HUES6 (cell line): ENCODE measurements at regions not wholly inside any gene's neighbourhood (a gene's known extent, or its start where the extent isn't known, plus 50 kb on each side); places are given as distances from the start of the nearest gene placed in this dataset.

Experiments
- H3K27ac ChIP-seq: 2 replicates; pipeline ENCODE4 v1.7.0; 2013; ENCODE audit warnings: low read depth, mild to moderate bottlenecking, low read length, inconsistent platforms
- H3K27me3 ChIP-seq: 2 replicates; pipeline ENCODE4 v1.6.1; 2013; ENCODE audit warnings: low read length; ENCODE audit not compliant: control insufficient read depth, insufficient read depth
- H3K36me3 ChIP-seq: 2 replicates; pipeline ENCODE4 v1.6.1; 2013; ENCODE audit warnings: low read length; ENCODE audit not compliant: control insufficient read depth, insufficient read depth
- H3K4me1 ChIP-seq: 2 replicates; pipeline ENCODE4 v1.6.1; 2013; ENCODE audit warnings: low read length; ENCODE audit not compliant: control insufficient read depth, insufficient read depth
- H3K4me3 ChIP-seq: 2 replicates; pipeline ENCODE4 v1.5.1; 2013; ENCODE audit warnings: low read depth, low read length
- H3K9ac ChIP-seq: one replicate; pipeline ENCODE4 v1.6.1; 2013; ENCODE audit warnings: mild to moderate bottlenecking, low read length
- H3K9me3 ChIP-seq: 2 replicates; pipeline ENCODE4 v1.6.1; 2013; ENCODE audit warnings: low read depth, low read length; ENCODE audit not compliant: control insufficient read depth, insufficient read depth

DNA sequence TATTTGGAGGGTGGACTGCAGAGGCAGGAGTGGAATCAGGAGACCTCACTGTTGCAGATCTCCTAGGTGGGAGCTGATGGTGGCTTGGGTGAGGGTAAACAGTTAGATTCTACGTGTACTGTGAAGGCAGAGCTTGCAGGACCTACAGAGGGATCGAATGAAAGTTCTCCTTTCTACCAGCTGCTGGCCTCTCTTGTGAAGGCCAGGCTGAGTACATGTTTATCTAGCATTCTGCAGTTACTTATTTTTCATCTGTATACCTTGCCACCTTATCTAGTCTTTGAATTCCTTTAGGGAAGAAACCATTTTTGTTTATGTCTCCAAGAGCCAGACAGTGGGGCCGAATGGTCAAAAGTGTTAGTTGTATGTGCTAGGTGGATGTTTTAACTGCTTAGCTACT, 57.6 kb downstream of the PTTG1 start:
- H3K4me3 ChIP-seq, result no peak overlapping the region
- H3K27me3 ChIP-seq, result no peaks in the 10 kb centered on the region
- H3K9ac ChIP-seq, result no peak overlapping the region
- H3K36me3 ChIP-seq, result no peaks in the 10 kb centered on the region
- H3K27ac ChIP-seq, result no peak overlapping the region
- no peaks in the 10 kb centered on the region for H3K9me3 ChIP-seq
- H3K4me1 ChIP-seq, result peaks cover 31% of the 10 kb centered on the region

DNA sequence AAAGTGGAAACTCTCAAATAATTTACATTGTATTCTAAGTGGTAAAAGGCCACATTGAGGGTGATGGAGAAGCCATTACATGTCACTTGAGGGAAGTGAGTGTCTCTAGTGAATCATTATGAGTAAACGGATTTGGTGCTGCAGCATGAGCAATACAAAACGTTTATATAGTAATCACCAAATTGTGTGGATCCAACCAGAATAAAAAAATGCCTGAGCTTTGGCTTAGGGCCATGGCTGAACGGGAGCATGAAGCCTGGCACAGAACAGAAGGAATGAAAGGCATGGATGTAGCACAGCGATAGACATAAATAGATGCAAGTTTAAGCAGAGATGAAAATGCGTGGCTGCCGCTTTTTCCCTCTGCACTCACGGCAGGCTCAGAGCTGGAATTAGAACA, 58.3 kb downstream of the PTTG1 start:
- Histone ChIP-seq H3K4me1 (peaks cover 33% of the 10 kb centered on the region), H3K27me3 (no peaks in the 10 kb centered on the region), H3K9me3 (no peaks in the 10 kb centered on the region), H3K9ac (no peak overlapping the region), H3K27ac (no peak overlapping the region), H3K4me3 (no peak overlapping the region), H3K36me3 (no peaks in the 10 kb centered on the region)

DNA sequence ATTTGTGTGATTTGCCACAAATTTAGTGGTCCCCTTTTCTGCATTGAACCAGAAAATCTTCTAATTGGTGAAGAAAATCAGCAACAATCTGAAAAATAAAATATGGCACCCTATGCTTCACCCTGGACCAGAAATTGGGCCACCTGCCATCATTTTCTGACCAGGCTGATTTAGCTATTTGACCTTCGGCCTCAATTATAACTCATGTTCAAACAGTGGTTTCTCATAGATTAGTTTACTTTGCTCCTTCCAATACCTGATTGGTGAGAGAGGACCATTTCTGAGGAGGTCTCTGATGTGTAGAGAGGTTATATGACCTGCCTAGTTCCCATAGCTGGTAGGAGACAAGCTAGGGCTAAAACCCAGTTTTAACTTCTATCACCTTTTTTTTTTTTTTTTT, 59.0 kb downstream of the PTTG1 start:
- no peak overlapping the region for H3K4me3 ChIP-seq
- peaks cover 41% of the 10 kb centered on the region for H3K4me1 ChIP-seq
- H3K27ac ChIP-seq, result no peak overlapping the region
- no peaks in the 10 kb centered on the region for H3K9me3 ChIP-seq
- no peaks in the 10 kb centered on the region for H3K36me3 ChIP-seq
- no peak overlapping the region for H3K9ac ChIP-seq
- no peaks in the 10 kb centered on the region for H3K27me3 ChIP-seq

DNA sequence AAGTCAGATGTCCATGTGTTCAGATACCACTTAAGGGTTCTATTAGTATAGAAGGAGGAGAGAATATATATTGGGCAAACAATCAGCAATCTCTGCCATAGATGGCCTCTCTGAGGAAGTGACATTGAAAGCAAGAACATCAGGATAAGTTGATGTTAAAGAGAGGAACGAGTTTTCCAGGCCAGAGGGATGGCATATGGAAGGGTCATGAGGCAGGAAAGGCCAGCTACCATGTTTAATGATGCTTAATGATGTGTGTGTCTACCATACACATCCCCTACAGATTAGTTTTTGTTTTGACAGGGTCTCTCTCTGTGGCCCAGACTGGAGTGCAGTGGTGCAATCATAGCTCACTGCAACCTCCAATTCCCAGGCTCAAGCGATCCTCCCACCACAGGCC, 63.0 kb downstream of the PTTG1 start:
- no peaks in the 10 kb centered on the region for H3K27me3 ChIP-seq
- no peaks in the 10 kb centered on the region for H3K36me3 ChIP-seq
- no peak overlapping the region for H3K4me3 ChIP-seq
- peaks cover 18% of the 10 kb centered on the region for H3K4me1 ChIP-seq
- H3K9me3 ChIP-seq, result no peaks in the 10 kb centered on the region
- no peak overlapping the region for H3K9ac ChIP-seq
- no peak overlapping the region for H3K27ac ChIP-seq

DNA sequence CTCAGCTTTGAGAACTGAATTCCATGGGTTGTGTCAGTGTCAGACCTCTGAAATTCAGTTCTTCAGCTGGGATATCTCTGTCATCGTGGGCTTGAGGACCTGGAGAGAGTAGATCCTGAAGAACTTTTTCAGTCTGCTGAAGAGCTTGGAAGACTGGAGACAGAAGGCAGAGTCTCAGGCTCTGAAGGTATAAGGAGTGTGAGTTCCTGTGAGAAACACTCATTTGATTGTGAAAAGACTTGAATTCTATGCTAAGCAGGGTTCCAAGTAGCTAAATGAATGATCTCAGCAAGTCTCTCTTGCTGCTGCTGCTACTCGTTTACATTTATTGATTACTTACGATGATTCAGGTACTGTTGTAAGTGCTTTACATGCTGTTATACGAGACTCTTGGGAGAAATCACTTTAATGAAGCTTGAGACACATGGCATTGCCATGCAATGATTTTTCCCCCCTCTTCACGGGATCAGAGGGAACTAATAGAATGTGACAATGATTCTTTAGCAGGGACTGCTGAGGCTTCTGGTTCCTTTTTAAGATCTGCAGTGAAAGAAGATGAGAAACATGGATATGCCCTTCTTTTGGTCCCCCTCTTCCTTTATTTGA, 63.8 kb downstream of the PTTG1 start:
- H3K4me1 ChIP-seq, result peaks cover 18% of the 10 kb centered on the region
- H3K27me3 ChIP-seq, result no peaks in the 10 kb centered on the region
- H3K36me3 ChIP-seq, result no peaks in the 10 kb centered on the region
- H3K4me3 ChIP-seq, result no peak overlapping the region
- H3K27ac ChIP-seq, result peak overlapping the region; percentile 17; the same call in 1 of the 2 replicates
- no peak overlapping the region for H3K9ac ChIP-seq
- H3K9me3 ChIP-seq, result no peaks in the 10 kb centered on the region

DNA sequence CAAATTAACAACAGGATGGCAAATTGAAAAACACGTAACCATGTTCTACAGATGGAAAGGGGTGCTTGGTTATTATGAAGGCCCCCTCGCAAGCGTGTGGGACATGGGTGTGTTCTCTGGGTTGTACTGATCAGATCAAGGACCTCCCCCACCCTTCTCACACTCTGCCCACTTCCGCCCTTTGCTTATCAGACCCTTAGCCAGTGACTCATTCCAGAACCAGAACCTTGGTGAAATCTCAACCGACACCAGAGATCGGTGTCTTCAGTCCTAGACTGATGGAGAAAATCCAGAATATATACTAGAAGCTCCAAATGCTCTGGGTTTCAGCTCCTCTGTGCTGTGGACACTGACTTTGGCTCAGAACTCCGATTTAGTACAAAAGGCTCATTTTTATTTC, 64.9 kb downstream of the PTTG1 start:
- H3K9me3 ChIP-seq, result no peaks in the 10 kb centered on the region
- no peak overlapping the region for H3K4me3 ChIP-seq
- no peaks in the 10 kb centered on the region for H3K27me3 ChIP-seq
- no peak overlapping the region for H3K27ac ChIP-seq
- H3K36me3 ChIP-seq, result no peaks in the 10 kb centered on the region
- H3K4me1 ChIP-seq, result peaks cover 18% of the 10 kb centered on the region
- no peak overlapping the region for H3K9ac ChIP-seq

DNA sequence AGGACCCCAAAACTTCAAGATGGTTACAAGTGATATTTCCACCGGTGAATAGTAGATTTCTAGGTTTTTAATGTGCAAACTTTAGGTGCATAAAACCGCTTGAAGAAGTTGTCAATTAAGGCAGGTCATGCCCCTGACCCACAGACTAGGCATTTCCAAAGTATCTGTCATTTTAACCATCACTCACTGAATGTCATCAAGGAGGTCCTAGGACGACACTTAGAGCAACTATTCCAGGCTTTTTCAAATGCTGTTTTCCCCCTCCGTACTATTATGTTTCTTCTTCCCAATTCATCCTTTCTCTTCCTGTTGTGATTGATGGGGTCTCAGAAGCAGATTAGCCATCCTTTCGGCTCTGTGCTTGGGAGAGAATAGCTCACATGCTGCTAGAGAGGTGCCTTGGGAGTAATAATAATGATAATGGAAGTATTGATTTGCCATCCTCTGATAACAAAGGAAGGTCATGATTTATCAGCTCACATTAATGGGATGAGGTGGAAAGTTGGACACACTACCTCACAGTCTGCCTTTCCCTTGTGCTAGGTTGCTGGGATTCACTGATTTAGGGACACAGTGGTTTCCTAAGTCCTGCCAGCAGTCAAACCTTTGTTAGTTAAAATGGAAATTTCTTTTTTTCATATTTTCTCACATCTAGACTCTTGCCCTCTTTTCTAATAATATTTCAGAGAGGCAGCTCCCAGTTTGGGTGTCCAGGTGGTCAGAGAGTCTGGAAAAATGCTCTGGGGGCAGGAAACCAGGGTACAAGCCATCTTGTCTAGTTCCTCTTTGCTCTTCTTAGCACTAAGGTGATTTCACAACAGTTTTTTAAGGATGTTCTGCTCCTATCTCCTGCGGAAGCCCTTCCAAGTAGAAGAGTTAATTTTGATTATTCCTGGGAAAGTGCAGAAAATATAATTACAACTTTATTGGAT, 67.0 kb downstream of the PTTG1 start:
- no peak overlapping the region for H3K9ac ChIP-seq
- no peaks in the 10 kb centered on the region for H3K36me3 ChIP-seq
- peaks cover 14% of the 10 kb centered on the region for H3K4me1 ChIP-seq
- H3K27ac ChIP-seq, result no peak overlapping the region
- no peaks in the 10 kb centered on the region; the same call in 1 of the 2 replicates for H3K27me3 ChIP-seq
- no peak overlapping the region for H3K4me3 ChIP-seq
- H3K9me3 ChIP-seq, result no peaks in the 10 kb centered on the region

DNA sequence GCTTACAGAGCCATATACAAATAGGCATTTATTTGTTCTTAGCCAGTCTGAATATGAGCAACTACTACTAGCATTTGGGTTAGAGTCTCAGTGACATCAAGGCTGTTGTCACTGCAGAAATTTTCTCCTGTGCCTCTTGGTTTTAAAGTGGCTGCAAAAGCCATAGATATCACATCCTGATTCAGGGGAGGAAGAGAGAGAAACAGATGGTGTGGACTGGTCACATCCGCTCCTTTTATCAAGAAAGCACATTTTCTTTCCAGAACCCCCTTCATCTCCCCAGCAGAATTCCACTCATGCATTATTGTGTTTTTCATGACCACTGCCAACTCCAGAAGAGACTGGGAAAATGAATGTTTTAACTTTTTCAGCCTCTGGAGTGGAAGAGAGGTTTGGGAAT, 69.8 kb downstream of the PTTG1 start:
- no peak overlapping the region for H3K9ac ChIP-seq
- H3K36me3 ChIP-seq, result no peaks in the 10 kb centered on the region
- no peaks in the 10 kb centered on the region for H3K9me3 ChIP-seq
- H3K27me3 ChIP-seq, result no peaks in the 10 kb centered on the region; the same call in 1 of the 2 replicates
- H3K27ac ChIP-seq, result no peak overlapping the region
- no peaks in the 10 kb centered on the region; the same call in 1 of the 2 replicates for H3K4me1 ChIP-seq
- no peak overlapping the region for H3K4me3 ChIP-seq

DNA sequence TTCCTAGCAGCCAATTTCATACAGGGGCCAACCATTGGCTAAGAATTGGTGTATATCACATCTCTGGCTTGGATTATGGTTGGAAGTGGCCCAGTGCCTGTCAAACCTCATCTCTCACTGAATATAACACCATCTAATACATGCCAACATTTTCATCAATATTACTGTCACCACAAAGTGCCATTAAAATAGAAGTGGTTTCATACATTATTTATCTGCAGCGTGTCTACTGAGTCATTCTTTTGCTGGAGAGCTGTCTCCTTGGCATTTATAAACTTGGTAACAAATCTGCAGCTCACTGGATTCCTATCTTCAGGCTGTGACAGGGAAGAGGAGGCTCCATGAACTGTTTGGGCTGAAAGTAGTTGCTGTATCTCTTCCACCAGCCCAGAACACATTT, 70.9 kb downstream of the PTTG1 start:
- Histone ChIP-seq H3K9ac (no peak overlapping the region), H3K4me1 (no peaks in the 10 kb centered on the region; the same call in 1 of the 2 replicates), H3K4me3 (no peak overlapping the region), H3K27ac (no peak overlapping the region), H3K27me3 (no peaks in the 10 kb centered on the region; the same call in 1 of the 2 replicates), H3K36me3 (no peaks in the 10 kb centered on the region), H3K9me3 (no peaks in the 10 kb centered on the region)

DNA sequence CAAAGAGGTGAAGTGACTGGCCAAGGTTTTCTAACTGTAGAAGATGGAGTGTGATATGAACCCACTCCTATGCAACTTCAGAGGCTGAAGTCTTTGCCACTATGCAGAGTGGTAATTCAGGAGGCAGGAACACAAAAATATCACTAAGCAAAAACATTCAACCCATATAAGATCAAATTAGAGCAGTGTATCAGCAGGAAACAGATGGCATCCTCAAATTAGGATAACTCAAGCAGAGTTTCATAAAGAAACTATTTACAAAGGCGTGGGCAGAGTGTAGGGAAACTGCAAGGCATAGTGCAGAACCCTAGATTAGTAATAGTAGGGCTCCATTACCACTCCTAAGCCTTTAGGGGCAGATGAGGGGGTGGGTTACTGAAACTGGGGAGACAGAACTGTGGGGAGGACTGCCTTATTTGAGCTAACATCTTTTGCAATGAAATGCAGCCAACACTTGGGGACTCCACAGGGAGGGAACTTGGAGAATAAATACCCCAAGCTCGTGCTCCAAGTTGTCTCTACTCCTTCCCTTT, 72.2 kb downstream of the PTTG1 start:
- H3K9me3 ChIP-seq, result no peaks in the 10 kb centered on the region
- no peak overlapping the region for H3K4me3 ChIP-seq
- H3K4me1 ChIP-seq, result no peaks in the 10 kb centered on the region; the same call in 1 of the 2 replicates
- H3K27me3 ChIP-seq, result no peaks in the 10 kb centered on the region; the same call in 1 of the 2 replicates
- H3K9ac ChIP-seq, result no peak overlapping the region
- H3K27ac ChIP-seq, result no peak overlapping the region
- H3K36me3 ChIP-seq, result no peaks in the 10 kb centered on the region

DNA sequence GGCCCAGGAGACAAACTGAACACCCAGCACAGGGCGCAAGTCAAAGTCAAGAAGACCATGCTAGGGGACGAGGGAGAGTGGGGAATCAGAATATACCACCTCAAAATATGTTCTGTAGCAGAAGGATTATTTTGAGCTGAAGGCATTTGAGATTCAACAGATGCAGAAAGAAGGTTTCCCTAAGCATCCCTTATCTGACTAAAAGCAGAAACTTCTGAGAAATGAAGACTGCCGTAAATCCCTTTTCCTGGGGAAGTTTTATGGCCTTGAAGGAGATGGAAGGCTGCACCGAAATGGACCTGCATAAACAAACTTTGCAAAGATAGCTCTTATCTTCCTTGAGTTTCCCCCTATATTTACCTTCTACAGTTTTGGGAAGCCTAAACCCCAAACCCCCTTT, 72.8 kb downstream of the PTTG1 start:
- no peaks in the 10 kb centered on the region; the same call in 1 of the 2 replicates for H3K4me1 ChIP-seq
- no peak overlapping the region for H3K27ac ChIP-seq
- no peak overlapping the region for H3K9ac ChIP-seq
- no peaks in the 10 kb centered on the region; the same call in 1 of the 2 replicates for H3K27me3 ChIP-seq
- no peaks in the 10 kb centered on the region for H3K36me3 ChIP-seq
- H3K9me3 ChIP-seq, result no peaks in the 10 kb centered on the region
- no peak overlapping the region for H3K4me3 ChIP-seq
